Progenitor cell of endocrine pancreas (in vitro differentiated cells): ENCODE measurements at regions not wholly inside any gene's neighbourhood (a gene's known extent, or its start where the extent isn't known, plus 50 kb on each side); places are given as distances from the start of the nearest gene placed in this dataset.

Source experiments
- DNase-seq: peaks from one replicate; pipeline ENCODE4 v3.0.0; 2021; ENCODE audit warnings: low spot score; ENCODE audit not compliant: unreplicated experiment
- H3K27ac Mint-ChIP-seq: 2 replicates; pipeline ENCODE4 v1.8.0; 2021; ENCODE audit warnings: mild to moderate bottlenecking, moderate library complexity, mixed read lengths
- H3K27me3 Mint-ChIP-seq: 2 replicates; pipeline ENCODE4 v1.8.0; 2021; ENCODE audit warnings: mixed read lengths
- H3K36me3 Mint-ChIP-seq: 2 replicates; pipeline ENCODE4 v1.8.0; 2022; ENCODE audit warnings: mixed read lengths; ENCODE audit not compliant: insufficient read depth
- H3K4me1 Mint-ChIP-seq: 2 replicates; pipeline ENCODE4 v1.8.0; 2021; ENCODE audit warnings: low read depth, mixed read lengths
- H3K4me3 Mint-ChIP-seq: 2 replicates; pipeline ENCODE4 v1.8.0; 2021; ENCODE audit warnings: low read depth, mild to moderate bottlenecking, moderate library complexity, mixed read lengths
- H3K9me3 Mint-ChIP-seq: 2 replicates; pipeline ENCODE4 v1.8.0; 2021; ENCODE audit warnings: low read depth, mixed read lengths
- CTCF ChIP-seq: fragments of 200-600 bp; sonication (generic); IDR thresholded peaks from one replicate; pipeline ENCODE4 v1.5.0; 2021; ENCODE audit warnings: antibody characterized with exemption, mild to moderate bottlenecking; ENCODE audit not compliant: unreplicated experiment

- H3K36me3 Mint-ChIP-seq = no peaks in the 10 kb centered on the region
- no peak overlapping the region for H3K4me3 Mint-ChIP-seq
- no peak for TF ChIP-seq CTCF
- H3K27me3 Mint-ChIP-seq = no peaks in the 10 kb centered on the region
- DNase-seq = no peak
- no peaks in the 10 kb centered on the region for H3K9me3 Mint-ChIP-seq
- H3K27ac Mint-ChIP-seq = no peak overlapping the region
- H3K4me1 Mint-ChIP-seq = peaks cover 1% of the 10 kb centered on the region
These were observed 291.6 kb upstream of the GADL1 start for GRCh38 chr3:31186041-31186440.

GRCh38 chr3:31187380-31187779, 292.9 kb upstream of the GADL1 start:
- no peaks in the 10 kb centered on the region for H3K27me3 Mint-ChIP-seq
- DNase-seq = no peak
- no peak overlapping the region for H3K4me3 Mint-ChIP-seq
- H3K4me1 Mint-ChIP-seq = peaks cover 1% of the 10 kb centered on the region
- no peaks in the 10 kb centered on the region for H3K36me3 Mint-ChIP-seq
- TF ChIP-seq CTCF = no peak
- H3K27ac Mint-ChIP-seq = no peak overlapping the region
- H3K9me3 Mint-ChIP-seq = no peaks in the 10 kb centered on the region

- no peaks in the 10 kb centered on the region for H3K27me3 Mint-ChIP-seq
- H3K4me1 Mint-ChIP-seq = peaks cover 1% of the 10 kb centered on the region
These were observed 293.7 kb upstream of the GADL1 start for GRCh38 chr3:31188112-31188511.

GRCh38 chr3:31189330-31189729, 294.9 kb upstream of the GADL1 start:
- no peaks in the 10 kb centered on the region for H3K36me3 Mint-ChIP-seq
- no peak for DNase-seq
- H3K4me1 Mint-ChIP-seq = peaks cover 1% of the 10 kb centered on the region
- no peak overlapping the region for H3K27ac Mint-ChIP-seq
- H3K4me3 Mint-ChIP-seq = no peak overlapping the region
- H3K9me3 Mint-ChIP-seq = no peaks in the 10 kb centered on the region
- no peak for TF ChIP-seq CTCF
- no peaks in the 10 kb centered on the region for H3K27me3 Mint-ChIP-seq

More at GRCh38 chr3:31188112-31188511, 293.7 kb upstream of the GADL1 start:
- Mint-ChIP-seq H3K27ac (no peak overlapping the region), H3K4me3 (no peak overlapping the region), H3K36me3 (no peaks in the 10 kb centered on the region), H3K9me3 (no peaks in the 10 kb centered on the region)
- no peak for TF ChIP-seq CTCF
- DNase-seq = no peak

GRCh38 chr3:31189971-31190370, 295.5 kb upstream of the GADL1 start:
- no peaks in the 10 kb centered on the region for H3K27me3 Mint-ChIP-seq
- no peak overlapping the region for H3K27ac Mint-ChIP-seq
- H3K36me3 Mint-ChIP-seq = no peaks in the 10 kb centered on the region
- no peak overlapping the region for H3K4me3 Mint-ChIP-seq
- H3K9me3 Mint-ChIP-seq = no peaks in the 10 kb centered on the region
- DNase-seq = no peak
- TF ChIP-seq CTCF = no peak
- H3K4me1 Mint-ChIP-seq = peaks cover 1% of the 10 kb centered on the region
